K562 (cell line): ENCODE measurements at regions not wholly inside any gene's neighbourhood (a gene's known extent, or its start where the extent isn't known, plus 50 kb on each side); places are given as distances from the start of the nearest gene placed in this dataset.

Experiments
- ATAC-seq: fragments of 200-7000 bp; cut with Tn5 transposase; 3 replicates; pipeline ENCODE4 v1.9.1; 2020; ENCODE audit warnings: moderate library complexity
- BruUV-seq: library from RNA; stranded (reverse); fragments of 400-500 nt; replicated peaks from 2 replicates; lab custom pipeline; 2021; lab: Mats Ljungman, UMichigan
- CTCF ChIA-PET: fragments of 300-600 bp; formaldehyde crosslinking; extraction: SDS; loops from one replicate; lab custom pipeline; 2021; ENCODE audit warnings: low intra/inter-chr PET ratio; lab: Yijun Ruan, JAX
- POLR2A ChIA-PET: fragments of 300-600, 350-650 bp; sonication (Branson Sonifier 250); formaldehyde crosslinking; extraction: SDS; loops from one replicate; lab custom pipeline; 2021; ENCODE audit warnings: antibody characterized with exemption, inconsistent platforms; lab: Yijun Ruan, JAX
- DNase-seq, 4 experiments: peaks; one replicate each; pipeline versions ENCODE4 v3.0.0 to v3.0.0-alpha.2; 2011 to 2018; ENCODE audit warnings: low spot score in 3 of 4, mixed read lengths in 3 of 4; ENCODE audit errors: extremely low read depth in 1 of 4
- FAIRE-seq: peaks from 2 replicates; lab custom pipeline; 2011; peaks lifted over from hg19 to GRCh38; lab: Jason Lieb, UNC
- H2AFZ ChIP-seq: 2 replicates; pipeline ENCODE4 v1.6.0; 2011; ENCODE audit warnings: low read depth, low read length, control low read depth, inconsistent platforms
- H3K27ac ChIP-seq: fragments of 200-600 bp; 3 replicates; pipeline ENCODE4 v1.8.0; 2011; ENCODE audit warnings: low read depth, mild to moderate bottlenecking, control low read depth, inconsistent platforms, low read length, moderate library complexity, mixed read lengths; ENCODE audit errors: extremely low read depth
- H3K27me3 ChIP-seq, 2 experiments: fragments of 300-600 bp in 1 of 2; 2 replicates in 1 of 2; 3 replicates in 1 of 2; pipeline versions ENCODE4 v1.6.0 to v1.8.0; 2011; ENCODE audit warnings: inconsistent platforms in 2 of 2, low read length in 2 of 2, mild to moderate bottlenecking in 1 of 2, mixed read lengths in 1 of 2, moderate library complexity in 1 of 2; ENCODE audit not compliant: control insufficient read depth in 2 of 2, insufficient read depth in 2 of 2
- H3K36me3 ChIP-seq: fragments of 300-600 bp; 3 replicates; pipeline ENCODE4 v1.8.0; 2011; ENCODE audit warnings: mild to moderate bottlenecking, low read length, inconsistent platforms; ENCODE audit not compliant: control insufficient read depth, insufficient read depth
- H3K4me1 ChIP-seq, 2 experiments: fragments of 200-600 bp in 1 of 2; replicated peaks in 1 of 2; 2 replicates in 1 of 2; 3 replicates in 1 of 2; pipeline versions ENCODE4 v1.5.1 to v1.8.0; 2011; ENCODE audit warnings: inconsistent platforms in 2 of 2, low read length in 2 of 2, mild to moderate bottlenecking in 1 of 2, mixed read lengths in 1 of 2, moderate library complexity in 1 of 2; ENCODE audit not compliant: control insufficient read depth in 2 of 2, insufficient read depth in 2 of 2
- H3K4me2 ChIP-seq: 2 replicates; pipeline ENCODE4 v1.6.1; 2011; ENCODE audit warnings: low read length, control low read depth, inconsistent platforms, mixed read lengths; ENCODE audit not compliant: insufficient read depth
- H3K4me3 ChIP-seq: fragments of 200-600 bp; sonication (generic), shearing (Covaris generic); 2 replicates; pipeline ENCODE4 v1.5.1; 2016; ENCODE audit warnings: control low read depth, inconsistent platforms
- H3K79me2 ChIP-seq: fragments of 200-600 bp; 3 replicates; pipeline ENCODE4 v1.8.0; 2011; ENCODE audit warnings: low read length, inconsistent platforms; ENCODE audit not compliant: control insufficient read depth, insufficient read depth
- H3K9ac ChIP-seq, 2 experiments: 2 replicates each; pipeline versions ENCODE4 v1.6.0 to v1.6.1; 2011; ENCODE audit warnings: low read depth in 2 of 2, low read length in 2 of 2, control low read depth in 1 of 2, inconsistent platforms in 1 of 2, mild to moderate bottlenecking in 1 of 2, mixed read lengths in 1 of 2; ENCODE audit not compliant: insufficient read depth in 1 of 2
- H3K9me1 ChIP-seq: one replicate; pipeline ENCODE4 v1.6.0; 2011; ENCODE audit warnings: inconsistent platforms, mild to moderate bottlenecking, low read length, moderate library complexity; ENCODE audit not compliant: control insufficient read depth, insufficient read depth
- H3K9me3 ChIP-seq: replicated peaks from 2 replicates; pipeline ENCODE4 v1.5.1; 2011; ENCODE audit warnings: low read depth, low read length, inconsistent platforms; ENCODE audit not compliant: control insufficient read depth, insufficient read depth
- H4K20me1 ChIP-seq: replicated peaks from 2 replicates; pipeline ENCODE4 v1.6.1; 2011; ENCODE audit warnings: low read length, inconsistent platforms, mixed read lengths; ENCODE audit not compliant: control insufficient read depth, insufficient read depth
- CUX1 ChIP-seq: fragments of 200-800 bp; sonication (Bioruptor generic); IDR thresholded peaks from 2 replicates; pipeline ENCODE4 v1.6.1; 2016; ENCODE audit warnings: missing genetic modification characterization, missing compliant biosample characterization
- E2F3 ChIP-seq: fragments of 250-450 bp; sonication (Bioruptor Pico); IDR thresholded peaks from 2 replicates; pipeline ENCODE4 v1.4.0; 2020; ENCODE audit warnings: mild to moderate bottlenecking
- GATA2 ChIP-seq: sonication (generic); formaldehyde crosslinking; IDR thresholded peaks from 2 replicates; pipeline ENCODE4 v1.4.0; 2020; ENCODE audit warnings: mild to moderate bottlenecking, missing genetic modification reagents
- MXI1 ChIP-seq: IDR thresholded peaks from 2 replicates; pipeline ENCODE4 v1.6.1; 2011; ENCODE audit warnings: low read depth, mild to moderate bottlenecking, improper control_type of control experiment, low read length
- MYNN ChIP-seq, 2 experiments: sonication (generic); formaldehyde crosslinking in 1 of 2; IDR thresholded peaks; 2 replicates each; pipeline versions ENCODE4 v1.5.0 to v1.6.1; 2016 to 2020; ENCODE audit warnings: antibody characterized with exemption in 1 of 2, missing genetic modification reagents in 1 of 2
- PHF21A ChIP-seq: fragments of 450-650 bp; IDR thresholded peaks from 2 replicates; pipeline ENCODE4 v1.6.1; 2017; ENCODE audit warnings: low read depth, borderline replicate concordance
- POLR2B ChIP-seq: fragments of 450-650 bp; IDR thresholded peaks from 2 replicates; pipeline ENCODE4 v1.6.1; 2018; ENCODE audit warnings: low read depth; ENCODE audit not compliant: partially characterized antibody
- SIRT6 ChIP-seq: IDR thresholded peaks from one replicate; pipeline ENCODE4 v1.6.1; 2012; ENCODE audit warnings: low read depth, mild to moderate bottlenecking, control low read depth, inconsistent platforms, low read length, moderate library complexity
- ZKSCAN3 ChIP-seq: fragments of 250-450 bp; sonication (Bioruptor Pico); IDR thresholded peaks from 2 replicates; pipeline ENCODE4 v1.4.0; 2020
- ZNF740 ChIP-seq, 3 experiments: fragments of 200-800 bp in 1 of 3; sonication (Bioruptor generic) in 1 of 3; sonication (generic) in 1 of 3; formaldehyde crosslinking in 1 of 3; IDR thresholded peaks; 2 replicates each; pipeline versions ENCODE4 v1.6.1 to v1.8.0; 2016 to 2022; ENCODE audit warnings: mild to moderate bottlenecking in 2 of 3, missing compliant biosample characterization in 2 of 3, missing genetic modification characterization in 2 of 3, missing genetic modification reagents in 1 of 3
- WGBS: fragments of 100-300 bp; shearing (Covaris generic); methylation state at CpG from one replicate; pipeline ENCODE4 v1.1.6; 2016; ENCODE audit warnings: low coverage, mixed read lengths; ENCODE audit not compliant: insufficient coverage; ENCODE audit errors: missing lambda C conversion rate; 5-methylcytosine and 5-hydroxymethylcytosine counted together
- in situ Hi-C: fragments of 300-500 bp; cut with MboI; formaldehyde crosslinking; loops from 4 replicates; pipeline ENCODE4 v1.15.0; 2018; ENCODE audit warnings: inconsistent platforms, mixed read lengths
- intact Hi-C: fragments of 100-400 bp; cut with micrococcal nuclease; formaldehyde crosslinking; loops from 2 replicates; pipeline ENCODE4 v1.14.2; 2022

- no peak overlapping the region for H3K4me3 ChIP-seq
- intact Hi-C loops, result no loop called here
- no peaks in the 10 kb centered on the region for H3K36me3 ChIP-seq
- no peak overlapping the region for H3K27ac ChIP-seq
- WGBS, result 0% methylated on average over 3 of the region's 3 CpGs
- no peaks in the 10 kb centered on the region for H3K4me1 ChIP-seq
- H3K4me2 ChIP-seq, result no peak overlapping the region
- DNase-seq (no peak), ATAC-seq (no peak), FAIRE-seq (no peak)
- BruUV-seq, result no TSS peak
- no peaks in the 10 kb centered on the region for H4K20me1 ChIP-seq
- H3K9ac ChIP-seq, result no peak overlapping the region
- H3K9me3 ChIP-seq, result no peaks in the 10 kb centered on the region
- no peak overlapping the region for H2AFZ ChIP-seq
- no peaks in the 10 kb centered on the region for H3K27me3 ChIP-seq
- H3K9me1 ChIP-seq, result no peaks in the 10 kb centered on the region
- in situ Hi-C loops, result no loop called here
- H3K79me2 ChIP-seq, result no peaks in the 10 kb centered on the region
- CTCF ChIA-PET, result no interaction called here
- POLR2A ChIA-PET, result no interaction called here
- no peak for TF ChIP-seq PHF21A
- no peak for TF ChIP-seq SIRT6
- TF ChIP-seq ZKSCAN3 (CRISPR knock-in tag), result no peak
- TF ChIP-seq MXI1, result no peak
- no peak for TF ChIP-seq ZNF740 (CRISPR knock-in tag; IDR thresholded peaks at IDR 0.05)
- TF ChIP-seq ZNF740 (tag; IDR thresholded peaks at IDR 0.05), result no peak
- TF ChIP-seq E2F3, result no peak
Observed at GRCh38 chr4:181659202-181659601, 584.0 kb upstream of the TENM3 start.

- no peak overlapping the region for H3K4me2 ChIP-seq
- H3K4me3 ChIP-seq, result no peak overlapping the region
- H3K9me1 ChIP-seq, result no peaks in the 10 kb centered on the region
- no peaks in the 10 kb centered on the region for H3K27me3 ChIP-seq
- ChIA-PET CTCF (no interaction called here), POLR2A (no interaction called here)
- WGBS, result 1% methylated on average over 6 of the region's 6 CpGs
- H3K36me3 ChIP-seq, result no peaks in the 10 kb centered on the region
- no peaks in the 10 kb centered on the region for H3K4me1 ChIP-seq
- no peaks in the 10 kb centered on the region for H4K20me1 ChIP-seq
- in situ Hi-C loops (no loop called here), intact Hi-C loops (no loop called here)
- no peak for DNase-seq
- ATAC-seq, result no peak
- H3K27ac ChIP-seq, result no peak overlapping the region
- no peak overlapping the region for H2AFZ ChIP-seq
- H3K9me3 ChIP-seq, result no peaks in the 10 kb centered on the region
- no peak overlapping the region for H3K9ac ChIP-seq
- no TSS peak for BruUV-seq
- no peak for FAIRE-seq
- H3K79me2 ChIP-seq, result no peaks in the 10 kb centered on the region
- TF ChIP-seq GATA2 (CRISPR knock-in tag), result no peak
- TF ChIP-seq POLR2B, result no peak
- TF ChIP-seq MYNN (IDR thresholded peaks at IDR 0.05), result no peak
- no peak for TF ChIP-seq MYNN (CRISPR knock-in tag; IDR thresholded peaks at IDR 0.05)
- TF ChIP-seq CUX1 (CRISPR knock-in tag), result no peak
Observed at GRCh38 chr4:181659876-181660275, 583.3 kb upstream of the TENM3 start.
